Daoy (cell line): ENCODE measurements at regions not wholly inside any gene's neighbourhood (a gene's known extent, or its start where the extent isn't known, plus 50 kb on each side); places are given as distances from the start of the nearest gene placed in this dataset.

Source experiments
- DNase-seq: peaks from one replicate; pipeline ENCODE4 v3.0.0-alpha.2; 2015; ENCODE audit warnings: low read depth

- DNase-seq, result no peak
Measured at GRCh38 chr11:71356904-71357303, 91.3 kb downstream of the DHCR7 start.

- DNase-seq, result no peak
Measured at GRCh38 chr11:71356280-71356876, 91.8 kb downstream of the DHCR7 start.

DNA sequence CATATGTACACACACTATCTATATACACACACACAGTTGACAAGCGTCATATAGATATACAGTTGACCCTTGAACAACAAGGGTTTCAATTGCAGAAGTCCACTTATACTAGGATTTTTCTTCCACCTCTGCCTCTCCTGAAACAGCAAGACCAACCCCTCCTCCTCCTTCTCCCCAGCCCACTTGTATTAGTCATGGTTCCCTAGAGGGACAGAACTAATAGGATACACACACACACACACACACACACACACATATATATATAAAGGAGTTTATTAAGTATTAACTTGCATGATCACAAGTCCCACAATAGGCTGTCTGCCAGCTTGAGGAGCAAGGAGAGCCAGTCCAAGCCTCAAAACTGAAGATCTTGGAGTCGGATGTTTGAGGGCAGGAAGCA lies 92.9 kb downstream of the DHCR7 start:
- no peak for DNase-seq

GRCh38 chr11:71354394-71355105 lies 93.6 kb downstream of the DHCR7 start:
- DNase-seq, result no peak

DNA sequence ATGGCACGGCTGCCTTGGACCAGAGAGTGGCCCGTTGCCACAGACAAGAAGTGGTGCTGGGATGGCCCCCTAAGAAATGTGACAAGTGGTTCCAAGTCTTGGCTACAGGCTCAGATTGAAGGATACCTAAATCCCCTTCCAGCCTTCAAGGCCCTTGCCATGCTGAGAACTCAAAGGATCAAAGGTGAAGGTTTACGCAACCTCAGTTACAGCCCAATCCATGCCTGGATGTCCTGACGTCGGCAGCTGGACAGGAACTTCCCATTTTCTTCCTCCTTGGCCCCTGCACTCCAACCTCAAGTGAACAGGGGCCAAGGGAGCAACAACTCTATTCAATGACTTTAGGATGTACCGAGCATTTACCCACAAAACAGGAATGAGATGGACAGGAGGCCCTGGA lies 95.4 kb downstream of the DHCR7 start:
- DNase-seq, result no peak

GRCh38 chr11:71352226-71352625 lies 96.0 kb downstream of the DHCR7 start:
- DNase-seq, result no peak

DNA sequence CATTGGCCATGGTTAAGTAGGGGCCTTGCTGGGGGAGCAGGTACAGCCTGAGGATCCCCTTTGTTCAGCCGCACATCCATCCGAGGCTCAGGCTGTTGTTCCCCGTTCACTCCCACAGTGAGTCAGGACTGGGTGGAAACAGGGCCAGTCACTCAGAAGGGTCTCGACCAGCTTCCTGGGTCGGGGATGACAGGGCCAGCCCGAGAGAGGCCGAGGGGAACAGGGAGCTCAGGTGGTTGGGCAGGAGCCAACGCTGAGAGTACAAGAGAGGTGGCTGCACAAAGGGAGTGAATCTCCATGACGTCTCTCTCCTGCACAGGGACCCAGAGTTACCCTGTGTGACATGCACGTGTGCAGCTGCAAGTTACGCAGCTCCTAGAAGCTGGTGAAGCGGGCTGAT lies 97.2 kb upstream of the SHANK2 start:
- DNase-seq, result no peak

DNA sequence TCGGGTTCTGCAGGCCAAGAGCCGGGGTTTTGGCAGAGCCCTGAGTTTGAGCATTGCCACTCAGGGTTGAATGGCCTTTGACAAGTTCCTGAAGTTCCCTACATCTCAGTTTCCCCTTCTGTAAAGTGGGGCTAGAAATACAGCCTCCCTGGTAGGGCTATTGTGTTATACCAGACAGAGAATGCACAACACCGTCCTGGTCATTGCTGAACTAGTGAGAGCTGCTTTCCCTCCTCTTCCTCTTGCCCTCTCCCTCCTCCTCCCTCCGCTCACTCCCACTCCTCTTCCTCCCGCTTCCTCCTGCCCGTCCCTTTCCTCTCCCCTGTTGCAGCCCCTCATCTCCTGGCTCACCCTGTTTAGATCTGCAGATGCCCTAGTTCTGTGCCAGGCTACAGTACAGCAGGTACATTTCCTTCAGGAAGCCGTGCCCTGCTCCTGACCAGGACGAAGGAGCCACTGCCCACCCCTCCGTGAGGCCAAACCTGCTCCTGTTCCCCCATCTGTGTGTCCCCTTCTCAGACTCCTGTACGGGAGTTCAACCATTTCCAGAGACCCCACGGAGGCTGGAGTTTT lies 91.5 kb upstream of the SHANK2 start:
- no peak for DNase-seq

GRCh38 chr11:71342951-71343827 lies 90.8 kb upstream of the SHANK2 start:
- peak; percentile 57 for DNase-seq

DNA sequence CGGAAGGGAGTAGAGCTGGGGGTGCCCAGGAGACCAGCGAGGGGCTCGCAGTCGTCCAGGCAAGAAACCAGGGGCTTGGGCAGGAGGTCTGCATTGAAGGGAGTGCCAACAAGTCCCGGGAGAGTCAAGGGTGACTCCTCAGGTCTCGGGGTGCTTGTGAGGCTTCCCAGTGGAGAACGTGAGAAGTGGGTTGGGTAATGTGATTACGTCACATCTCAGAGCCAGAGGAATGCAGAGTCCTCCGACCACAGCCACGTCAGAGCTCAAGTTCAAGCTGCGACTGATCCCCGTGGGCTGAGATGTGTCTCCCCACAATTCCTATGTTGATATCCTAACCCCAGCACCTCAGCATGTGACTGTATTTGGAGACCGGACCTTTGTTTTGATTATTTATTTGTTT lies 89.7 kb upstream of the SHANK2 start:
- DNase-seq, result no peak

DNA sequence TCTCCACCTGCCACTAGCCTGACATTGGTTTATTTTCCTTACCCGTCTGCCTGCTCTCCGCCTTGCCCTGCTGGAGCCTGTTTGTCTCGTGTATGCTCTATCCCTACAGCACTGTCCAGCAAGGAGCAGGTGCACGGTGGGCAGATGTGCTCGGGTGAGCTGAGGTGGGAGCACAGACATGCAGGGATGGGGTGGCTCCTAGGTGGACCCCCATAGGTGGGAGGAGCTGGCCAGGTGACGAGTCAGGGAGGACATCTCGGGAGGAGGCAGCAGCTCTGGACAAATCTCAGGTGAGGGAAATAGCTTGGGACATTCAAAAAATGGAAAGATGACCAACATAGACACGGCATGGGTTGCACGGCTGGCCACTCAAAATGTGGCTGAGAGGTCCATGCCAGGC lies 89.2 kb upstream of the SHANK2 start:
- no peak for DNase-seq

GRCh38 chr11:71341173-71341572 lies 88.8 kb upstream of the SHANK2 start:
- no peak for DNase-seq

GRCh38 chr11:71340086-71340606 lies 87.8 kb upstream of the SHANK2 start:
- no peak for DNase-seq

- DNase-seq, result no peak
Measured at GRCh38 chr11:71339396-71339881, 87.1 kb upstream of the SHANK2 start.

GRCh38 chr11:71338801-71339395 lies 86.5 kb upstream of the SHANK2 start:
- DNase-seq, result no peak

GRCh38 chr11:71336996-71337754 lies 84.8 kb upstream of the SHANK2 start:
- DNase-seq, result no peak

- no peak for DNase-seq
Measured at GRCh38 chr11:71336176-71336995, 84.0 kb upstream of the SHANK2 start.

- DNase-seq, result no peak
Measured at GRCh38 chr11:71335371-71335770, 83.0 kb upstream of the SHANK2 start.

GRCh38 chr11:71334191-71334590 lies 81.8 kb upstream of the SHANK2 start:
- no peak for DNase-seq

DNA sequence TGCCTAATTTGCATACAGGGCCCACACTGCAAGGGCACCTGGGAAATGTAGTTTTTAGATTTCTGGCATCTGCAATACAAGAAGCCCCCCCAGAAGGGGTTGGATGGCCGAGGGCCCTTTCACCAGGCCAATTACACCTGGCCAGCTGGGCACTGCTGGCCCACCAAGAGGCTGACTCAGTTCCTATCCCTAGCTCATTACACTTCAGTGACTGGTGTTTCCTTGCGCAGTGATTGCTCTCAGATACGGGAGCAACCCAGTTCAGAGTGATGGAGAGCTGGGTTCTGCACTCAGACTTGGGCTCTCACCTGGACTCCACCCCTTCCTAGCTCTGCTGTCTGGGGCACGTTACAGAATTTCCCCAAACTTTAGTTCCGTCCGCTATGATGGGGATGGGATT lies 81.1 kb upstream of the SHANK2 start:
- no peak for DNase-seq
